Smooth muscle cell (in vitro differentiated cells): ENCODE measurements at regions not wholly inside any gene's neighbourhood (a gene's known extent, or its start where the extent isn't known, plus 50 kb on each side); places are given as distances from the start of the nearest gene placed in this dataset.

Experiments
- DNase-seq: peaks from one replicate; lab custom pipeline; 2025; ENCODE audit not compliant: unreplicated experiment; lab: John Stamatoyannopoulos, UW
- H2AFZ ChIP-seq: fragments of 200-600 bp; sonication (generic); 2 replicates; pipeline ENCODE4 v1.6.0; 2016; ENCODE audit warnings: antibody characterized with exemption, low read depth, mild to moderate bottlenecking
- H3F3A ChIP-seq: fragments of 200-600 bp; sonication (generic); 2 replicates; pipeline ENCODE4 v1.6.0; 2017; ENCODE audit warnings: antibody characterized with exemption, low read depth
- H3K27ac ChIP-seq: fragments of 200-600 bp; sonication (generic); 2 replicates; pipeline ENCODE4 v1.5.1; 2016; ENCODE audit warnings: low read depth, mild to moderate bottlenecking
- H3K27me3 ChIP-seq: fragments of 200-600 bp; sonication (generic); 2 replicates; pipeline ENCODE4 v1.6.1; 2016; ENCODE audit warnings: low read depth, mild to moderate bottlenecking
- H3K36me3 ChIP-seq: fragments of 200-600 bp; sonication (generic); 2 replicates; pipeline ENCODE4 v1.5.1; 2016; ENCODE audit warnings: low read depth
- H3K4me1 ChIP-seq: fragments of 200-600 bp; sonication (generic); 2 replicates; pipeline ENCODE4 v1.5.1; 2016; ENCODE audit warnings: low read depth
- H3K4me2 ChIP-seq: fragments of 200-600 bp; sonication (generic); 2 replicates; pipeline ENCODE4 v1.6.0; 2016; ENCODE audit warnings: mild to moderate bottlenecking
- H3K4me3 ChIP-seq: fragments of 200-600 bp; sonication (generic); 2 replicates; pipeline ENCODE4 v1.5.1; 2016; ENCODE audit warnings: mild to moderate bottlenecking
- H3K79me2 ChIP-seq: fragments of 200-600 bp; sonication (generic); 2 replicates; pipeline ENCODE4 v1.6.0; 2016; ENCODE audit warnings: low read depth, mild to moderate bottlenecking
- H3K9ac ChIP-seq: fragments of 200-600 bp; sonication (generic); 2 replicates; pipeline ENCODE4 v1.6.0; 2016; ENCODE audit warnings: low read depth
- H3K9me3 ChIP-seq: fragments of 200-600 bp; sonication (generic); replicated peaks from 2 replicates; pipeline ENCODE4 v1.5.1; 2016; ENCODE audit warnings: low read depth
- H4K20me1 ChIP-seq: fragments of 200-600 bp; sonication (generic); 2 replicates; pipeline ENCODE4 v1.6.0; 2016; ENCODE audit warnings: low read depth
- CTCF ChIP-seq: fragments of 200-600 bp; sonication (generic); IDR thresholded peaks from 2 replicates; pipeline ENCODE4 v1.5.1; 2017; ENCODE audit warnings: borderline replicate concordance, mild to moderate bottlenecking, antibody characterized with exemption; ENCODE audit not compliant: insufficient read depth, poor library complexity, severe bottlenecking
- WGBS: methylation state at CpG from one replicate; pipeline ENCODE4 v1.1.7; 2016; ENCODE audit warnings: low lambda C conversion rate; 5-methylcytosine and 5-hydroxymethylcytosine counted together

GRCh38 chr12:127401536-127401935 lies 865.4 kb upstream of the TMEM132C start:
- Histone ChIP-seq H3K36me3 (no peaks in the 10 kb centered on the region), H4K20me1 (no peaks in the 10 kb centered on the region), H3K9ac (no peak overlapping the region), H3K4me3 (no peak overlapping the region), H3K27ac (no peak overlapping the region), H2AFZ (no peak overlapping the region), H3F3A (no peaks in the 10 kb centered on the region), H3K4me1 (no peaks in the 10 kb centered on the region), H3K79me2 (no peaks in the 10 kb centered on the region), H3K27me3 (no peaks in the 10 kb centered on the region), H3K4me2 (no peak overlapping the region), H3K9me3 (no peaks in the 10 kb centered on the region)
- WGBS, result 84% methylated on average over 5 of the region's 5 CpGs
- DNase-seq, result no peak
- TF ChIP-seq CTCF, result no peak

- Histone ChIP-seq H3K79me2 (no peaks in the 10 kb centered on the region), H2AFZ (no peak overlapping the region), H3K9me3 (no peaks in the 10 kb centered on the region), H3K36me3 (no peaks in the 10 kb centered on the region), H3K27ac (no peak overlapping the region), H3K4me3 (no peak overlapping the region), H3K9ac (no peak overlapping the region), H3K27me3 (no peaks in the 10 kb centered on the region), H3K4me2 (no peak overlapping the region), H3F3A (no peaks in the 10 kb centered on the region), H3K4me1 (peaks cover 7% of the 10 kb centered on the region), H4K20me1 (no peaks in the 10 kb centered on the region)
- DNase-seq, result no peak
- 83% methylated on average over 7 of the region's 7 CpGs for WGBS
- no peak for TF ChIP-seq CTCF
Observed at GRCh38 chr12:127411166-127411915, 855.6 kb upstream of the TMEM132C start.

- Histone ChIP-seq H2AFZ (no peak overlapping the region), H3F3A (no peaks in the 10 kb centered on the region)
- 93% methylated on average over 11 of the region's 11 CpGs for WGBS
Observed at GRCh38 chr12:127411981-127412380, 855.0 kb upstream of the TMEM132C start.

More at GRCh38 chr12:127411981-127412380, 855.0 kb upstream of the TMEM132C start:
- Histone ChIP-seq H3K27me3 (no peaks in the 10 kb centered on the region), H3K27ac (no peak overlapping the region), H3K4me1 (peaks cover 7% of the 10 kb centered on the region), H3K36me3 (no peaks in the 10 kb centered on the region), H3K79me2 (no peaks in the 10 kb centered on the region), H4K20me1 (no peaks in the 10 kb centered on the region), H3K9me3 (no peaks in the 10 kb centered on the region), H3K4me3 (no peak overlapping the region), H3K4me2 (no peak overlapping the region), H3K9ac (no peak overlapping the region)
- no peak for TF ChIP-seq CTCF
- DNase-seq, result no peak
